SU-DHL-6 (cell line): ENCODE measurements at regions not wholly inside any gene's neighbourhood (a gene's known extent, or its start where the extent isn't known, plus 50 kb on each side); places are given as distances from the start of the nearest gene placed in this dataset.

Experiments used
- CTCF ChIP-seq: fragments of 200-600 bp; sonication (generic); IDR thresholded peaks from one replicate; pipeline ENCODE4 v1.5.1; 2017; ENCODE audit warnings: antibody characterized with exemption, mild to moderate bottlenecking, low read length, moderate library complexity; ENCODE audit not compliant: insufficient read depth, poor library complexity, severe bottlenecking
- EZH2phosphoT487 ChIP-seq: fragments of 200-600 bp; sonication (generic), shearing (Covaris generic); conservative IDR thresholded peaks from 2 replicates; pipeline ENCODE4 v1.6.1; 2018; ENCODE audit warnings: mild to moderate bottlenecking, antibody characterized with exemption, low read length, moderate library complexity, mixed read lengths

GRCh38 chr10:91017198-91017597, 96.3 kb upstream of the ANKRD1 start:
- no peak for TF ChIP-seq CTCF
- TF ChIP-seq EZH2phosphoT487 = no peak
